ENCODE measurements at regions not wholly inside any gene's neighbourhood (a gene's known extent, or its start where the extent isn't known, plus 50 kb on each side); places are given as distances from the start of the nearest gene placed in this dataset.

GRCh38 chr1:13948888-13949391, 249.0 kb downstream of the PRDM2 start:
- no peaks in the 10 kb centered on the region for H3K36me3 ChIP-seq (ENCODE audit: insufficient read depth, low read length)
- peak overlapping the region; percentile 78 for H3K9ac ChIP-seq (ENCODE audit: low read depth, low read length)
- H3K4me3 ChIP-seq (ENCODE audit: low read length), result no peak overlapping the region
- peaks cover 45% of the 10 kb centered on the region for H3K4me1 ChIP-seq (ENCODE audit: control insufficient read depth, insufficient read depth, low read length)
- peak overlapping the region; percentile 49 for H3K4me2 ChIP-seq (ENCODE audit: low read length)
- H3K27me3 ChIP-seq (ENCODE audit: control insufficient read depth, insufficient read depth, low read length), result no peaks in the 10 kb centered on the region
- no peaks in the 10 kb centered on the region for H3K9me3 ChIP-seq (replicated peaks; ENCODE audit: low read length)

- peak overlapping the region; percentile 49 for H3K4me2 ChIP-seq (ENCODE audit: low read length)
- H3K4me1 ChIP-seq (ENCODE audit: control insufficient read depth, insufficient read depth, low read length), result peaks cover 45% of the 10 kb centered on the region
- H3K27me3 ChIP-seq (ENCODE audit: control insufficient read depth, insufficient read depth, low read length), result no peaks in the 10 kb centered on the region
- peak overlapping the region; percentile 78 for H3K9ac ChIP-seq (ENCODE audit: low read depth, low read length)
- H3K9me3 ChIP-seq (replicated peaks; ENCODE audit: low read length), result no peaks in the 10 kb centered on the region
- H3K4me3 ChIP-seq (ENCODE audit: low read length), result no peak overlapping the region
- H3K36me3 ChIP-seq (ENCODE audit: insufficient read depth, low read length), result no peaks in the 10 kb centered on the region
These were observed 249.6 kb downstream of the PRDM2 start for GRCh38 chr1:13949546-13949945.

- Histone ChIP-seq H3K4me2 (ENCODE audit: low read length) (no peak overlapping the region), H3K9ac (ENCODE audit: low read depth, low read length) (no peak overlapping the region), H3K27me3 (ENCODE audit: control insufficient read depth, insufficient read depth, low read length) (no peaks in the 10 kb centered on the region), H3K9me3 (replicated peaks; ENCODE audit: low read length) (no peaks in the 10 kb centered on the region), H3K4me1 (ENCODE audit: control insufficient read depth, insufficient read depth, low read length) (peaks cover 45% of the 10 kb centered on the region), H3K4me3 (ENCODE audit: low read length) (no peak overlapping the region), H3K36me3 (ENCODE audit: insufficient read depth, low read length) (no peaks in the 10 kb centered on the region)
These were observed 250.6 kb downstream of the PRDM2 start for GRCh38 chr1:13950637-13951036.

GRCh38 chr1:13951793-13952751, 252.1 kb downstream of the PRDM2 start:
- Histone ChIP-seq H3K9me3 (replicated peaks; ENCODE audit: low read length) (no peaks in the 10 kb centered on the region), H3K9ac (ENCODE audit: low read depth, low read length) (no peak overlapping the region), H3K36me3 (ENCODE audit: insufficient read depth, low read length) (no peaks in the 10 kb centered on the region), H3K27me3 (ENCODE audit: control insufficient read depth, insufficient read depth, low read length) (no peaks in the 10 kb centered on the region), H3K4me3 (ENCODE audit: low read length) (no peak overlapping the region), H3K4me1 (ENCODE audit: control insufficient read depth, insufficient read depth, low read length) (peaks cover 57% of the 10 kb centered on the region), H3K4me2 (ENCODE audit: low read length) (no peak overlapping the region)

GRCh38 chr1:13952985-13953384, 253.0 kb downstream of the PRDM2 start:
- no peaks in the 10 kb centered on the region for H3K36me3 ChIP-seq (ENCODE audit: insufficient read depth, low read length)
- peaks cover 57% of the 10 kb centered on the region for H3K4me1 ChIP-seq (ENCODE audit: control insufficient read depth, insufficient read depth, low read length)
- no peak overlapping the region for H3K4me3 ChIP-seq (ENCODE audit: low read length)

GRCh38 chr1:13956393-13956792, 256.4 kb downstream of the PRDM2 start:
- Histone ChIP-seq H3K27me3 (ENCODE audit: control insufficient read depth, insufficient read depth, low read length) (no peaks in the 10 kb centered on the region), H3K9ac (ENCODE audit: low read depth, low read length) (no peak overlapping the region), H3K4me3 (ENCODE audit: low read length) (no peak overlapping the region), H3K4me1 (ENCODE audit: control insufficient read depth, insufficient read depth, low read length) (peaks cover 25% of the 10 kb centered on the region), H3K4me2 (ENCODE audit: low read length) (no peak overlapping the region), H3K36me3 (ENCODE audit: insufficient read depth, low read length) (no peaks in the 10 kb centered on the region), H3K9me3 (replicated peaks; ENCODE audit: low read length) (no peaks in the 10 kb centered on the region)

More at GRCh38 chr1:13952985-13953384, 253.0 kb downstream of the PRDM2 start:
- Histone ChIP-seq H3K9me3 (replicated peaks; ENCODE audit: low read length) (no peaks in the 10 kb centered on the region), H3K4me2 (ENCODE audit: low read length) (no peak overlapping the region), H3K9ac (ENCODE audit: low read depth, low read length) (no peak overlapping the region), H3K27me3 (ENCODE audit: control insufficient read depth, insufficient read depth, low read length) (no peaks in the 10 kb centered on the region)

- Histone ChIP-seq H3K4me3 (ENCODE audit: low read length) (no peak overlapping the region), H3K27me3 (ENCODE audit: control insufficient read depth, insufficient read depth, low read length) (peaks cover 2% of the 10 kb centered on the region), H3K9ac (ENCODE audit: low read depth, low read length) (no peak overlapping the region), H3K36me3 (ENCODE audit: insufficient read depth, low read length) (no peaks in the 10 kb centered on the region), H3K9me3 (replicated peaks; ENCODE audit: low read length) (no peaks in the 10 kb centered on the region), H3K4me1 (ENCODE audit: control insufficient read depth, insufficient read depth, low read length) (peaks cover 12% of the 10 kb centered on the region), H3K4me2 (ENCODE audit: low read length) (no peak overlapping the region)
These were observed 260.5 kb downstream of the PRDM2 start for GRCh38 chr1:13960375-13960987.

GRCh38 chr1:13964768-13965167, 264.8 kb downstream of the PRDM2 start:
- Histone ChIP-seq H3K9ac (ENCODE audit: low read depth, low read length) (no peak overlapping the region), H3K9me3 (replicated peaks; ENCODE audit: low read length) (no peaks in the 10 kb centered on the region), H3K4me1 (ENCODE audit: control insufficient read depth, insufficient read depth, low read length) (no peaks in the 10 kb centered on the region), H3K4me2 (ENCODE audit: low read length) (no peak overlapping the region), H3K36me3 (ENCODE audit: insufficient read depth, low read length) (no peaks in the 10 kb centered on the region), H3K27me3 (ENCODE audit: control insufficient read depth, insufficient read depth, low read length) (peaks cover 3% of the 10 kb centered on the region), H3K4me3 (ENCODE audit: low read length) (no peak overlapping the region)

- H3K4me2 ChIP-seq (ENCODE audit: low read length), result no peak overlapping the region
- peaks cover 3% of the 10 kb centered on the region for H3K27me3 ChIP-seq (ENCODE audit: control insufficient read depth, insufficient read depth, low read length)
- no peaks in the 10 kb centered on the region for H3K4me1 ChIP-seq (ENCODE audit: control insufficient read depth, insufficient read depth, low read length)
- H3K9me3 ChIP-seq (replicated peaks; ENCODE audit: low read length), result no peaks in the 10 kb centered on the region
- no peak overlapping the region for H3K9ac ChIP-seq (ENCODE audit: low read depth, low read length)
- no peak overlapping the region for H3K4me3 ChIP-seq (ENCODE audit: low read length)
- no peaks in the 10 kb centered on the region for H3K36me3 ChIP-seq (ENCODE audit: insufficient read depth, low read length)
These were observed 265.9 kb downstream of the PRDM2 start for GRCh38 chr1:13965770-13966398.

- Histone ChIP-seq H3K9me3 (replicated peaks; ENCODE audit: low read length) (no peaks in the 10 kb centered on the region), H3K36me3 (ENCODE audit: insufficient read depth, low read length) (no peaks in the 10 kb centered on the region), H3K27me3 (ENCODE audit: control insufficient read depth, insufficient read depth, low read length) (peaks cover 3% of the 10 kb centered on the region), H3K4me1 (ENCODE audit: control insufficient read depth, insufficient read depth, low read length) (no peaks in the 10 kb centered on the region), H3K4me2 (ENCODE audit: low read length) (no peak overlapping the region), H3K4me3 (ENCODE audit: low read length) (no peak overlapping the region), H3K9ac (ENCODE audit: low read depth, low read length) (no peak overlapping the region)
These were observed 267.7 kb downstream of the PRDM2 start for GRCh38 chr1:13967707-13968106.

GRCh38 chr1:13968361-13968760, 268.4 kb downstream of the PRDM2 start:
- Histone ChIP-seq H3K4me3 (ENCODE audit: low read length) (no peak overlapping the region), H3K36me3 (ENCODE audit: insufficient read depth, low read length) (no peaks in the 10 kb centered on the region), H3K9me3 (replicated peaks; ENCODE audit: low read length) (no peaks in the 10 kb centered on the region)

More at GRCh38 chr1:13968361-13968760, 268.4 kb downstream of the PRDM2 start:
- Histone ChIP-seq H3K4me2 (ENCODE audit: low read length) (no peak overlapping the region), H3K9ac (ENCODE audit: low read depth, low read length) (no peak overlapping the region), H3K27me3 (ENCODE audit: control insufficient read depth, insufficient read depth, low read length) (peaks cover 3% of the 10 kb centered on the region), H3K4me1 (ENCODE audit: control insufficient read depth, insufficient read depth, low read length) (no peaks in the 10 kb centered on the region)

Measured in skeletal muscle satellite cell (primary cell).